ENCODE measurements at regions not wholly inside any gene's neighbourhood (a gene's known extent, or its start where the extent isn't known, plus 50 kb on each side); places are given as distances from the start of the nearest gene placed in this dataset.

DNA sequence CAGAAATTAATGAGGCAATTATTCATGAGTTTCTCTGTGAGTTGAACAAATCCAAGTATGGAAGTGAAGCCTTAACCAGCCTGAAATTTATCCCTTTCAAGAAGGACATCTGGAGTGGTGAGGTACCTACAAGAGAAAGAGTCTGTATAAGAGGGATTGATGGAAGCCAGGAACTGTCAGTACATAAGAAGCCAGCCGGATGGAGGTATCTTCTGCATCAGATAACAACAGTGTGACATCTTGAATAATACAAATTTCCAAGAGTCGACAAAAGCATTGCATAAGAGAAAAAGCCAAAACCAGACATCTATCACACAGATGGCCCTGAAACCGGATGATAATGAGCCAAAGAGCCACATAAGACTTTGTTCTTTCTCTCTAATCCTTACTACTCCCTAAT is 781.2 kb downstream of the FLRT2 start:
- DNase-seq (ENCODE audit: low read depth): no peak
- TF ChIP-seq, protein P1, sequence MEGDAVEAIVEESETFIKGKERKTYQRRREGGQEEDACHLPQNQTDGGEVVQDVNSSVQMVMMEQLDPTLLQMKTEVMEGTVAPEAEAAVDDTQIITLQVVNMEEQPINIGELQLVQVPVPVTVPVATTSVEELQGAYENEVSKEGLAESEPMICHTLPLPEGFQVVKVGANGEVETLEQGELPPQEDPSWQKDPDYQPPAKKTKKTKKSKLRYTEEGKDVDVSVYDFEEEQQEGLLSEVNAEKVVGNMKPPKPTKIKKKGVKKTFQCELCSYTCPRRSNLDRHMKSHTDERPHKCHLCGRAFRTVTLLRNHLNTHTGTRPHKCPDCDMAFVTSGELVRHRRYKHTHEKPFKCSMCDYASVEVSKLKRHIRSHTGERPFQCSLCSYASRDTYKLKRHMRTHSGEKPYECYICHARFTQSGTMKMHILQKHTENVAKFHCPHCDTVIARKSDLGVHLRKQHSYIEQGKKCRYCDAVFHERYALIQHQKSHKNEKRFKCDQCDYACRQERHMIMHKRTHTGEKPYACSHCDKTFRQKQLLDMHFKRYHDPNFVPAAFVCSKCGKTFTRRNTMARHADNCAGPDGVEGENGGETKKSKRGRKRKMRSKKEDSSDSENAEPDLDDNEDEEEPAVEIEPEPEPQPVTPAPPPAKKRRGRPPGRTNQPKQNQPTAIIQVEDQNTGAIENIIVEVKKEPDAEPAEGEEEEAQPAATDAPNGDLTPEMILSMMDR (IDR thresholded peaks at IDR 0.05; ENCODE audit: low read depth, low read length, missing control alignments): no peak
- in situ Hi-C loops (cut with HindIII; ENCODE audit: low sequenced_read_pairs): no loop called here

DNA sequence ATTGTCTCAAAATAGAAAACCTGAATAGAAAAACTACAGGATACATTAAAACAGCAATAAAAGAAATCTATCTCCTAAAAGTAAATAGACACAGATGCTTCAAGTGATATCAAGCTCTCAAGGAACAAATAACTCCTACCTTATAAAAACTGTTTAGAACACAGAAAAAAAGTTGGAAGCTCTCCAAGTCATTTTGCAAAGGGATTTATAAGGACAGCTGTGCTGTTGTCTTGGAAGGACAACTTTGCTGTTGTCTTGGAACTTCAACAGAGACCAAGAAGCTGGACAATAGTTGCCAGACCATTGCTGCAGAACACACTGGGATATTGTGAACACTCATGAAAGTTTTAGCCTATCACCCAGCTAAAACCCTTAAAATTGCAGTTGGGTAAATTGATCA is 780.7 kb downstream of the FLRT2 start:
- TF ChIP-seq, protein P1 (IDR thresholded peaks at IDR 0.05; ENCODE audit: low read depth, low read length, missing control alignments): no peak
- in situ Hi-C loops (cut with HindIII; ENCODE audit: low sequenced_read_pairs): no loop called here
- no peak for DNase-seq (ENCODE audit: low read depth)
- no peak overlapping the region for H3K4me3 ChIP-seq (ENCODE audit: low read depth, low read length)

More for the DNA sequence above, 781.2 kb downstream of the FLRT2 start:
- H3K4me3 ChIP-seq (ENCODE audit: low read depth, low read length): no peak overlapping the region

DNA sequence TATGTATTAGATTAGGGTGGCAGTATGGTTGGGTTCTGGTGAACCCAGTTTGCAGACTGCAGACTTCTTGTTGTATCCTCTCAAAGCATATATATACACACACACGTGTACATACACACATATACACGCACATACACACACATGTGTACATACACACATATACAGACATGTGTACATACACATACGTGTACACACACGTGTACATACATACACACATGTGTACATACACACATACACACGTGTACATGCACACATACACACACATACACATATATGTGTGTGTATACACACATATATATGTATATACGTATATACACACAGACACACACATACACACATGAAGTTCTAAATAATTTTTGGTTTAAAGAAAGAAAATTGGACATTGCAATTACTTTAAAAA is 780.2 kb downstream of the FLRT2 start:
- TF ChIP-seq, protein P1 (IDR thresholded peaks at IDR 0.05; ENCODE audit: low read depth, low read length, missing control alignments): no peak
- in situ Hi-C loops (cut with HindIII; ENCODE audit: low sequenced_read_pairs): no loop called here
- no peak overlapping the region for H3K4me3 ChIP-seq (ENCODE audit: low read depth, low read length)
- no peak for DNase-seq (ENCODE audit: low read depth)

DNA sequence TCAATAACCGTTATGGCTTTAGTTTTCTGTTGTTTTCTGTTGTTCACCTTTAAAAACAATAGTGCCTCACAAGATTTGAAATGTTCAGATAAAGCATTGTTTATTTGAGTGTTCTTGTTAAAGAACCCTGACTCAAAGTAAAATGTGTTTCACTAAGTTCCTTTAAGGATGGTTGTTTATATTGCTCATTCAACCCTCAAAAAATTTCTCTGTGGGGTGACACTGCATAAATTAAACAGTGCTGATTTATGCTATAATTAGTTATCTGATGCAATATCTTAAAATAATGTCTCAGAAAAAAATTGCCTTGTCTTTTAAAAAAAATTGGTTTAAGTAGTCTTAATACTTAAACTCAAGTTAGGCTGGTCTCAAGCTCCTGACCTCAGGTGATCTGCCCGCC is 775.1 kb downstream of the FLRT2 start:
- H3K4me3 ChIP-seq (ENCODE audit: low read depth, low read length): no peak overlapping the region
- TF ChIP-seq, protein P1 (IDR thresholded peaks at IDR 0.05; ENCODE audit: low read depth, low read length, missing control alignments): no peak
- DNase-seq (ENCODE audit: low read depth): no peak
- in situ Hi-C loops (cut with HindIII; ENCODE audit: low sequenced_read_pairs): no loop called here

DNA sequence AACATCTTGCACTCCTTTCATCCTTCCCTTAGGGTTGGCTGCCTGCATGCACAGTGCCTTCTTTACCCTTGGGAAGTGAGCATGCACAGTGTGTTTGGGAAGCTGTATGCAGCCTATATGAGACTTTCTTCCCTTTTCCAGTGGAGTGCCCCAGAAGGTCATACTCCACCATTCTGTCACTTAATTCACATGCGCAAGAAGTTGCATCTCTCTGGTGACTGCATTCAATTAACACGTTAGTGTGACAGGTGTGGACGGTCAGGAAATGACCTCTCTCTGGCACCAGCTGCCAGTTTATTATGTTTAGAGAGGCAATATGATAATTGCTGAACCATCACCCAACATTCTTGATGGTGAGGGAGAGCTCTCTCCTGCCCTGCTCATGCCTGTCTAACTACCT is 770.0 kb downstream of the FLRT2 start:
- DNase-seq (ENCODE audit: low read depth): no peak
- TF ChIP-seq, protein P1 (IDR thresholded peaks at IDR 0.05; ENCODE audit: low read depth, low read length, missing control alignments): no peak
- H3K4me3 ChIP-seq (ENCODE audit: low read depth, low read length): no peak overlapping the region
- in situ Hi-C loops (cut with HindIII; ENCODE audit: low sequenced_read_pairs): no loop called here

GRCh38 chr14:86296173-86296572 is 766.2 kb downstream of the FLRT2 start:
- in situ Hi-C loops (cut with HindIII; ENCODE audit: low sequenced_read_pairs): no loop called here
- peak; percentile 19 for DNase-seq (ENCODE audit: low read depth)
- H3K4me3 ChIP-seq (ENCODE audit: low read depth, low read length): no peak overlapping the region
- TF ChIP-seq, protein P1 (IDR thresholded peaks at IDR 0.05; ENCODE audit: low read depth, low read length, missing control alignments): no peak

- TF ChIP-seq, protein P1 (IDR thresholded peaks at IDR 0.05; ENCODE audit: low read depth, low read length, missing control alignments): no peak
- in situ Hi-C loops (cut with HindIII; ENCODE audit: low sequenced_read_pairs): no loop called here
- no peak overlapping the region for H3K4me3 ChIP-seq (ENCODE audit: low read depth, low read length)
- no peak for DNase-seq (ENCODE audit: low read depth)
Measured at GRCh38 chr14:86288336-86288735, 758.4 kb downstream of the FLRT2 start.

Data from astrocyte of the cerebellum (primary cell).